ENCODE measurements at regions not wholly inside any gene's neighbourhood (a gene's known extent, or its start where the extent isn't known, plus 50 kb on each side); places are given as distances from the start of the nearest gene placed in this dataset.

- TF ChIP-seq REST (IDR thresholded peaks at IDR 0.05) (no peak), CTCF (IDR thresholded peaks at IDR 0.05; ENCODE audit: low read depth, low read length, missing input control) (no peak), HNF4A (conservative IDR thresholded peaks at IDR 0.05) (no peak), RAD21 (IDR thresholded peaks at IDR 0.05) (no peak)
- no peak for DNase-seq (ENCODE audit: low spot score)
- Histone ChIP-seq H3K27me3 (ENCODE audit: control insufficient read depth in 4 of 4, insufficient read depth in 4 of 4, low read length in 3 of 4) (peaks cover 0 to under 1% (median 0%) of the 10 kb centered on the region in 4 donors), H3K4me1 (ENCODE audit: control insufficient read depth in 4 of 4, insufficient read depth in 4 of 4, low read length in 3 of 4) (no peaks in the 10 kb centered on the region), H3K36me3 (ENCODE audit: control insufficient read depth in 4 of 4, insufficient read depth in 3 of 4, low read depth in 1 of 4, low read length in 3 of 4) (no peaks in the 10 kb centered on the region), H3K9me3 (ENCODE audit: control insufficient read depth in 4 of 4, low read length in 3 of 4) (peaks cover 0 to 6% (median 1%) of the 10 kb centered on the region in 4 donors), H3K27ac (ENCODE audit: low read depth in 1 of 2, low read length in 2 of 2) (no peak overlapping the region), H3K4me3 (ENCODE audit: low read depth in 1 of 3, low read length in 3 of 3) (no peak overlapping the region), H3K9ac (ENCODE audit: low read depth in 1 of 2, low read length in 2 of 2) (no peak overlapping the region)
- WGBS = 86% methylated on average over 3 of the region's 3 CpGs
These were observed 92.0 kb upstream of the RAB12 start for GRCh38 chr18:8517276-8517675.

- no peak overlapping the region for H3K27ac ChIP-seq (ENCODE audit: low read depth in 1 of 2, low read length in 2 of 2)
- no peaks in the 10 kb centered on the region for H3K4me1 ChIP-seq (ENCODE audit: control insufficient read depth in 4 of 4, insufficient read depth in 4 of 4, low read length in 3 of 4)
- H3K9ac ChIP-seq (ENCODE audit: low read depth in 1 of 2, low read length in 2 of 2) = no peak overlapping the region
- TF ChIP-seq RAD21 (IDR thresholded peaks at IDR 0.05) = no peak
- TF ChIP-seq REST (IDR thresholded peaks at IDR 0.05) = no peak
- TF ChIP-seq RXRA (IDR thresholded peaks at IDR 0.05) = no peak
- no peak for TF ChIP-seq EGR1 (IDR thresholded peaks at IDR 0.05; ENCODE audit: low read depth in 2 of 2)
- TF ChIP-seq FOXA2 (IDR thresholded peaks at IDR 0.05) = no peak
- TF ChIP-seq HNF4A (conservative IDR thresholded peaks at IDR 0.05) = no peak
- no peak for TF ChIP-seq ZBTB33 (IDR thresholded peaks at IDR 0.05)
- TF ChIP-seq HNF4G (IDR thresholded peaks at IDR 0.05) = no peak
- TF ChIP-seq MAX (IDR thresholded peaks at IDR 0.05) = no peak
- WGBS = 71% methylated on average over 2 of the region's 2 CpGs
- H3K4me3 ChIP-seq (ENCODE audit: low read depth in 1 of 3, low read length in 3 of 3) = no peak overlapping the region
- DNase-seq (ENCODE audit: low spot score) = no peak
- H3K36me3 ChIP-seq (ENCODE audit: control insufficient read depth in 4 of 4, insufficient read depth in 3 of 4, low read depth in 1 of 4, low read length in 3 of 4) = no peaks in the 10 kb centered on the region
- H3K9me3 ChIP-seq (ENCODE audit: control insufficient read depth in 4 of 4, low read length in 3 of 4) = peaks cover 0 to 6% (median 1%) of the 10 kb centered on the region in 4 donors
- peaks cover 0 to 12% (median 0%) of the 10 kb centered on the region in 4 donors for H3K27me3 ChIP-seq (ENCODE audit: control insufficient read depth in 4 of 4, insufficient read depth in 4 of 4, low read length in 3 of 4)
These were observed 90.1 kb upstream of the RAB12 start for GRCh38 chr18:8519102-8519501.

All from liver (tissue), 8 donors.